HL-60 (cell line): ENCODE measurements at regions not wholly inside any gene's neighbourhood (a gene's known extent, or its start where the extent isn't known, plus 50 kb on each side); places are given as distances from the start of the nearest gene placed in this dataset.

Experiments used
- CTCF ChIP-seq: IDR thresholded peaks from one replicate; pipeline ENCODE4 v1.5.1; 2011; ENCODE audit warnings: low read length, control low read depth, inconsistent platforms; ENCODE audit not compliant: insufficient read depth
- GABPA ChIP-seq: IDR thresholded peaks from 2 replicates; pipeline ENCODE4 v1.6.1; 2012; ENCODE audit warnings: low read depth
- SPI1 ChIP-seq: IDR thresholded peaks from 2 replicates; pipeline ENCODE4 v1.6.1; 2012; ENCODE audit warnings: low read depth, mild to moderate bottlenecking, borderline replicate concordance

- TF ChIP-seq CTCF: no peak
- TF ChIP-seq GABPA: no peak
- TF ChIP-seq SPI1: 0 out of 2 replicates have a peak, but pooled peaks have one; percentile 18
These were observed 57.8 kb upstream of the NMD3 start for GRCh38 chr3:161163297-161163696.
